ENCODE measurements at regions not wholly inside any gene's neighbourhood (a gene's known extent, or its start where the extent isn't known, plus 50 kb on each side); places are given as distances from the start of the nearest gene placed in this dataset.

DNA sequence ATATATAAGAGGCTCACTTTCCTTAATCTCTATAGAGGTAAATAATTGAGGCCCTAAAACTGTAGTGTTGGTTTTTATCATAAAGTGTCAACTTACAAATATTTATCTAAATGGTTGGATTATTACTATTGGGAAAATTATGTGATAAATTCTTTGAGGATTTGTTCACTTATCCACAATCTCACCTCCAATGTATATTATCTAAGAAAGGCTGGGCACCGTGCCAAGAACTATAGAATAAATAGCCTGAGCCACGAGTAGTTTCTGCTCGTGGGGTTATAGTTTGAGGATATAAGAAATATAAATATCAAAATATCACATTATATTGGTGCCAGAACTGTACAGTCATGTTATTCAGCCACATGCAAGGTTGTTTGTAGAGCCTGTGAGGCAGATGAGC is 177.9 kb downstream of the VEGFC start (continued):
- TF ChIP-seq, protein P1, sequence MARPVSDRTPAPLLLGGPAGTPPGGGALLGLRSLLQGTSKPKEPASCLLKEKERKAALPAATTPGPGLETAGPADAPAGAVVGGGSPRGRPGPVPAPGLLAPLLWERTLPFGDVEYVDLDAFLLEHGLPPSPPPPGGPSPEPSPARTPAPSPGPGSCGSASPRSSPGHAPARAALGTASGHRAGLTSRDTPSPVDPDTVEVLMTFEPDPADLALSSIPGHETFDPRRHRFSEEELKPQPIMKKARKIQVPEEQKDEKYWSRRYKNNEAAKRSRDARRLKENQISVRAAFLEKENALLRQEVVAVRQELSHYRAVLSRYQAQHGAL (CRISPR knock-in tag; IDR thresholded peaks at IDR 0.05; ENCODE audit: not compliant biosample characterization): no peak
- TF ChIP-seq ZNF660 (CRISPR knock-in tag; IDR thresholded peaks at IDR 0.05; ENCODE audit: borderline replicate concordance, low read depth): no peak
- no peak for TF ChIP-seq CENPT (CRISPR knock-in tag; IDR thresholded peaks at IDR 0.05; ENCODE audit: low read depth)
- TF ChIP-seq, protein P2, sequence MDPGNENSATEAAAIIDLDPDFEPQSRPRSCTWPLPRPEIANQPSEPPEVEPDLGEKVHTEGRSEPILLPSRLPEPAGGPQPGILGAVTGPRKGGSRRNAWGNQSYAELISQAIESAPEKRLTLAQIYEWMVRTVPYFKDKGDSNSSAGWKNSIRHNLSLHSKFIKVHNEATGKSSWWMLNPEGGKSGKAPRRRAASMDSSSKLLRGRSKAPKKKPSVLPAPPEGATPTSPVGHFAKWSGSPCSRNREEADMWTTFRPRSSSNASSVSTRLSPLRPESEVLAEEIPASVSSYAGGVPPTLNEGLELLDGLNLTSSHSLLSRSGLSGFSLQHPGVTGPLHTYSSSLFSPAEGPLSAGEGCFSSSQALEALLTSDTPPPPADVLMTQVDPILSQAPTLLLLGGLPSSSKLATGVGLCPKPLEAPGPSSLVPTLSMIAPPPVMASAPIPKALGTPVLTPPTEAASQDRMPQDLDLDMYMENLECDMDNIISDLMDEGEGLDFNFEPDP (CRISPR knock-in tag; conservative IDR thresholded peaks at IDR 0.05): no peak
- no peak for TF ChIP-seq JUNB (CRISPR knock-in tag; IDR thresholded peaks at IDR 0.05; ENCODE audit: borderline replicate concordance)
- no peak for TF ChIP-seq ARID2 (CRISPR knock-in tag; IDR thresholded peaks at IDR 0.05; ENCODE audit: borderline replicate concordance)
- TF ChIP-seq ZNF33B (CRISPR knock-in tag; IDR thresholded peaks at IDR 0.05): no peak
- TF ChIP-seq, protein P3, sequence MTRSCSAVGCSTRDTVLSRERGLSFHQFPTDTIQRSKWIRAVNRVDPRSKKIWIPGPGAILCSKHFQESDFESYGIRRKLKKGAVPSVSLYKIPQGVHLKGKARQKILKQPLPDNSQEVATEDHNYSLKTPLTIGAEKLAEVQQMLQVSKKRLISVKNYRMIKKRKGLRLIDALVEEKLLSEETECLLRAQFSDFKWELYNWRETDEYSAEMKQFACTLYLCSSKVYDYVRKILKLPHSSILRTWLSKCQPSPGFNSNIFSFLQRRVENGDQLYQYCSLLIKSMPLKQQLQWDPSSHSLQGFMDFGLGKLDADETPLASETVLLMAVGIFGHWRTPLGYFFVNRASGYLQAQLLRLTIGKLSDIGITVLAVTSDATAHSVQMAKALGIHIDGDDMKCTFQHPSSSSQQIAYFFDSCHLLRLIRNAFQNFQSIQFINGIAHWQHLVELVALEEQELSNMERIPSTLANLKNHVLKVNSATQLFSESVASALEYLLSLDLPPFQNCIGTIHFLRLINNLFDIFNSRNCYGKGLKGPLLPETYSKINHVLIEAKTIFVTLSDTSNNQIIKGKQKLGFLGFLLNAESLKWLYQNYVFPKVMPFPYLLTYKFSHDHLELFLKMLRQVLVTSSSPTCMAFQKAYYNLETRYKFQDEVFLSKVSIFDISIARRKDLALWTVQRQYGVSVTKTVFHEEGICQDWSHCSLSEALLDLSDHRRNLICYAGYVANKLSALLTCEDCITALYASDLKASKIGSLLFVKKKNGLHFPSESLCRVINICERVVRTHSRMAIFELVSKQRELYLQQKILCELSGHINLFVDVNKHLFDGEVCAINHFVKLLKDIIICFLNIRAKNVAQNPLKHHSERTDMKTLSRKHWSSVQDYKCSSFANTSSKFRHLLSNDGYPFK (CRISPR knock-in tag; IDR thresholded peaks at IDR 0.05; ENCODE audit: borderline replicate concordance): no peak
- TF ChIP-seq CHD4 (IDR thresholded peaks at IDR 0.05; ENCODE audit: borderline replicate concordance, low read length): no peak
